WI38 (cell line): ENCODE measurements at regions not wholly inside any gene's neighbourhood (a gene's known extent, or its start where the extent isn't known, plus 50 kb on each side); places are given as distances from the start of the nearest gene placed in this dataset.

Experiments
- H3K4me3 ChIP-seq: 2 replicates; pipeline ENCODE4 v1.5.1; 2011; ENCODE audit warnings: low read depth, mild to moderate bottlenecking, control low read depth, low read length
- CTCF ChIP-seq: IDR thresholded peaks from 2 replicates; pipeline ENCODE4 v1.5.1; 2012; ENCODE audit warnings: low read depth, mild to moderate bottlenecking, control low read depth, low read length

GRCh38 chr9:38305582-38305981 is 86.9 kb upstream of the ALDH1B1 start:
- H3K4me3 ChIP-seq, result no peak overlapping the region
- TF ChIP-seq CTCF, result no peak

GRCh38 chr9:38301376-38302106 is 91.0 kb upstream of the ALDH1B1 start:
- TF ChIP-seq CTCF, result no peak
- H3K4me3 ChIP-seq, result no peak overlapping the region

- TF ChIP-seq CTCF, result no peak
These were observed 92.6 kb upstream of the ALDH1B1 start for GRCh38 chr9:38299856-38300255.

GRCh38 chr9:38298904-38299303 is 93.6 kb upstream of the ALDH1B1 start:
- TF ChIP-seq CTCF, result no peak
- no peak overlapping the region for H3K4me3 ChIP-seq

More at GRCh38 chr9:38299856-38300255, 92.6 kb upstream of the ALDH1B1 start:
- no peak overlapping the region for H3K4me3 ChIP-seq

- no peak overlapping the region for H3K4me3 ChIP-seq
These were observed 94.0 kb upstream of the ALDH1B1 start for GRCh38 chr9:38298503-38298902.

GRCh38 chr9:38296807-38297206 is 95.7 kb upstream of the ALDH1B1 start:
- no peak for TF ChIP-seq CTCF
- H3K4me3 ChIP-seq, result no peak overlapping the region

More at GRCh38 chr9:38298503-38298902, 94.0 kb upstream of the ALDH1B1 start:
- no peak for TF ChIP-seq CTCF

- TF ChIP-seq CTCF, result no peak
- no peak overlapping the region for H3K4me3 ChIP-seq
These were observed 96.7 kb upstream of the ALDH1B1 start for GRCh38 chr9:38295764-38296163.
